ENCODE measurements at regions not wholly inside any gene's neighbourhood (a gene's known extent, or its start where the extent isn't known, plus 50 kb on each side); places are given as distances from the start of the nearest gene placed in this dataset.

DNA sequence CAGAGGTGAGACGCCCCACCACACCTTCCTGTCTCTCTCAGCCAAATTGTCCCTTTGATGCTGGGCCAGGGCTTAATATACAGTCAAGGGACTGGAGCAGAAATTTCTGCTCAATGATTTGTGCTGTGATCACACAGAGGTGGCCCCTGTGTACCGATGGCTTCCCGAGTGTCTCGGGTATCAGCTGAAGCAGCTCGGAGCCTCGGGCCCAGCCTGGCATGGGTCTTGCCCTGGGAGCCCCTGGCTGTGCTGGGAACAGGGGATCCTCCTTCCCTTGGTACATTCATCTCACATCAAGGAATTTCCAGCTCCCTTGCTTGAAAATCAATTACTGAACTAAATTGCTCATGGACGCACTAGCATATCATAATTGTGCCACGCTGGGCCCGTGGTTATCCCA lies 148.8 kb upstream of the C1orf174 start:
- no peak for TF ChIP-seq POLR2A (IDR thresholded peaks at IDR 0.05)
- TF ChIP-seq, protein P1, sequence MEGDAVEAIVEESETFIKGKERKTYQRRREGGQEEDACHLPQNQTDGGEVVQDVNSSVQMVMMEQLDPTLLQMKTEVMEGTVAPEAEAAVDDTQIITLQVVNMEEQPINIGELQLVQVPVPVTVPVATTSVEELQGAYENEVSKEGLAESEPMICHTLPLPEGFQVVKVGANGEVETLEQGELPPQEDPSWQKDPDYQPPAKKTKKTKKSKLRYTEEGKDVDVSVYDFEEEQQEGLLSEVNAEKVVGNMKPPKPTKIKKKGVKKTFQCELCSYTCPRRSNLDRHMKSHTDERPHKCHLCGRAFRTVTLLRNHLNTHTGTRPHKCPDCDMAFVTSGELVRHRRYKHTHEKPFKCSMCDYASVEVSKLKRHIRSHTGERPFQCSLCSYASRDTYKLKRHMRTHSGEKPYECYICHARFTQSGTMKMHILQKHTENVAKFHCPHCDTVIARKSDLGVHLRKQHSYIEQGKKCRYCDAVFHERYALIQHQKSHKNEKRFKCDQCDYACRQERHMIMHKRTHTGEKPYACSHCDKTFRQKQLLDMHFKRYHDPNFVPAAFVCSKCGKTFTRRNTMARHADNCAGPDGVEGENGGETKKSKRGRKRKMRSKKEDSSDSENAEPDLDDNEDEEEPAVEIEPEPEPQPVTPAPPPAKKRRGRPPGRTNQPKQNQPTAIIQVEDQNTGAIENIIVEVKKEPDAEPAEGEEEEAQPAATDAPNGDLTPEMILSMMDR (IDR thresholded peaks at IDR 0.05) = no peak
